Neural progenitor cell (in vitro differentiated cells): ENCODE measurements at regions not wholly inside any gene's neighbourhood (a gene's known extent, or its start where the extent isn't known, plus 50 kb on each side); places are given as distances from the start of the nearest gene placed in this dataset.

ENCODE experiments used
- CTCF ChIP-seq: fragments of 200-600 bp; sonication (generic); IDR thresholded peaks from 2 replicates; pipeline ENCODE4 v1.5.1; 2017; ENCODE audit warnings: antibody characterized with exemption, mild to moderate bottlenecking
- EZH2 ChIP-seq: fragments of 200-600 bp; sonication (generic); IDR thresholded peaks from 2 replicates; pipeline ENCODE4 v1.6.1; 2017; ENCODE audit warnings: antibody characterized with exemption, mild to moderate bottlenecking, moderate library complexity
- EZH2phosphoT487 ChIP-seq: fragments of 200-600 bp; sonication (generic); IDR thresholded peaks from 2 replicates; pipeline ENCODE4 v1.6.1; 2017; ENCODE audit warnings: antibody characterized with exemption

- TF ChIP-seq CTCF (no peak), EZH2 (no peak), EZH2phosphoT487 (no peak)
Observed at GRCh38 chr4:115548123-115548522, 434.7 kb upstream of the NDST4 start.
